ENCODE measurements at regions not wholly inside any gene's neighbourhood (a gene's known extent, or its start where the extent isn't known, plus 50 kb on each side); places are given as distances from the start of the nearest gene placed in this dataset.

DNA sequence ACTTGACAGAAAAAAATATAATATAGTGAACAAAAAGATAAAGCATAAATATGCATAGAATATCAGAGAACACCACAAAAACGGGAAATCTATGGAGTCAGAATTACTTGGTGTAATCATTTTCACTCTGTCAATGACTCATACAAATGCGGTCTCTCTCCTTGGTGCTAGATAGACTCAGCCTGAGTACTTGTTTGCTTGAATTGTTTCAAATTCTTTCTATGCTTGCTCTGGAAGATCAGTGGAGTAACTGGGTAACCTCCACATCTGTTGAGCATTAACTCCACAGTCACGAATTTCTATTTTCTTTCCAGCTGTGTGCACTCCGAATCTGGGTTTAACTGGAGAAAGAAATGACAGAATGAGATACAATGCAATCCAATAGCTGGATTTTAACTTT, 760.4 kb downstream of the ZPLD1 start:
- no peaks in the 10 kb centered on the region for H3K9me3 Mint-ChIP-seq (ENCODE audit: unreplicated experiment)
- Histone ChIP-seq H3K9me3 (no peaks in the 10 kb centered on the region), H3K4me1 (no peaks in the 10 kb centered on the region), H3K4me3 (ENCODE audit: low read depth, low read length) (no peak overlapping the region), H3K36me3 (ENCODE audit: control insufficient read depth, insufficient read depth, low read length) (no peaks in the 10 kb centered on the region), H3K27me3 (replicated peaks; ENCODE audit: control insufficient read depth, insufficient read depth, low read length) (no peaks in the 10 kb centered on the region)
- no peak overlapping the region for H3K27ac Mint-ChIP-seq (ENCODE audit: unreplicated experiment)
- BruUV-seq (replicated peaks), result no TSS peak
- H3K36me3 Mint-ChIP-seq (ENCODE audit: insufficient read depth, unreplicated experiment), result no peaks in the 10 kb centered on the region
- ChIA-PET CTCF (no interaction called here), POLR2A (no interaction called here)
- no peak overlapping the region for H3K4me3 Mint-ChIP-seq (ENCODE audit: unreplicated experiment)
- TF ChIP-seq, protein P1, sequence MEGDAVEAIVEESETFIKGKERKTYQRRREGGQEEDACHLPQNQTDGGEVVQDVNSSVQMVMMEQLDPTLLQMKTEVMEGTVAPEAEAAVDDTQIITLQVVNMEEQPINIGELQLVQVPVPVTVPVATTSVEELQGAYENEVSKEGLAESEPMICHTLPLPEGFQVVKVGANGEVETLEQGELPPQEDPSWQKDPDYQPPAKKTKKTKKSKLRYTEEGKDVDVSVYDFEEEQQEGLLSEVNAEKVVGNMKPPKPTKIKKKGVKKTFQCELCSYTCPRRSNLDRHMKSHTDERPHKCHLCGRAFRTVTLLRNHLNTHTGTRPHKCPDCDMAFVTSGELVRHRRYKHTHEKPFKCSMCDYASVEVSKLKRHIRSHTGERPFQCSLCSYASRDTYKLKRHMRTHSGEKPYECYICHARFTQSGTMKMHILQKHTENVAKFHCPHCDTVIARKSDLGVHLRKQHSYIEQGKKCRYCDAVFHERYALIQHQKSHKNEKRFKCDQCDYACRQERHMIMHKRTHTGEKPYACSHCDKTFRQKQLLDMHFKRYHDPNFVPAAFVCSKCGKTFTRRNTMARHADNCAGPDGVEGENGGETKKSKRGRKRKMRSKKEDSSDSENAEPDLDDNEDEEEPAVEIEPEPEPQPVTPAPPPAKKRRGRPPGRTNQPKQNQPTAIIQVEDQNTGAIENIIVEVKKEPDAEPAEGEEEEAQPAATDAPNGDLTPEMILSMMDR (IDR thresholded peaks at IDR 0.05; ENCODE audit: insufficient read depth in 1 of 2, low read depth in 1 of 2, low read length in 1 of 2, severe bottlenecking in 1 of 2, unreplicated experiment in 1 of 2), result no peak
- DNase-seq, result no peak
- intact Hi-C loops (cut with micrococcal nuclease; ENCODE audit: unreplicated experiment), result no loop called here
- H3K4me1 Mint-ChIP-seq (ENCODE audit: low read depth, unreplicated experiment), result no peaks in the 10 kb centered on the region
- no peaks in the 10 kb centered on the region for H3K27me3 Mint-ChIP-seq (ENCODE audit: insufficient read depth, unreplicated experiment)

DNA sequence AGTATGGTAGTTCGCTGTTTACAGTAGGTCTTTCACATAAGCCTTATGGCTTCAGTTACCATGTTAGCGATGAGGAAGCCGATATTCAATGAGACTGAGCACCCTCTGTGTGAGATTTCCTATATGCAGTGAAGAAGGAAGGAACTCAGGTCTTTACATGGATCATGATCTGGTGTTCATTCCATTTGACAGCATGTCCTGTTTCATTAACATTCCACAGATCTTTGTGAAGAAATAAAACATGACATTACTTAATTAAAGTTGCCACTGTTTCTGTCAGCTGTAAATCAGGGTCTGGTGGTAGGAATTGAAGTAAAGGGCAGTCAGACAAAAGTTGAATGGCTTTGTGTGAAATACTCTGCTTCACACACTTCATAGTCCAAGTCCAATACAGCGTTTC, 768.6 kb downstream of the ZPLD1 start:
- no peak for DNase-seq
- Histone ChIP-seq H3K27me3 (replicated peaks; ENCODE audit: control insufficient read depth, insufficient read depth, low read length) (no peaks in the 10 kb centered on the region), H3K36me3 (ENCODE audit: control insufficient read depth, insufficient read depth, low read length) (no peaks in the 10 kb centered on the region), H3K9me3 (no peaks in the 10 kb centered on the region), H3K4me1 (no peaks in the 10 kb centered on the region), H3K4me3 (ENCODE audit: low read depth, low read length) (no peak overlapping the region)
- ChIA-PET POLR2A (no interaction called here), CTCF (no interaction called here)
- TF ChIP-seq, protein P1 (IDR thresholded peaks at IDR 0.05; ENCODE audit: insufficient read depth in 1 of 2, low read depth in 1 of 2, low read length in 1 of 2, severe bottlenecking in 1 of 2, unreplicated experiment in 1 of 2), result no peak
- BruUV-seq (replicated peaks), result no TSS peak
- Mint-ChIP-seq H3K4me1 (ENCODE audit: low read depth, unreplicated experiment) (no peaks in the 10 kb centered on the region), H3K36me3 (ENCODE audit: insufficient read depth, unreplicated experiment) (no peaks in the 10 kb centered on the region), H3K27me3 (ENCODE audit: insufficient read depth, unreplicated experiment) (peaks cover 5% of the 10 kb centered on the region), H3K4me3 (ENCODE audit: unreplicated experiment) (no peak overlapping the region), H3K27ac (ENCODE audit: unreplicated experiment) (no peak overlapping the region), H3K9me3 (ENCODE audit: unreplicated experiment) (no peaks in the 10 kb centered on the region)
- intact Hi-C loops (cut with micrococcal nuclease; ENCODE audit: unreplicated experiment), result no loop called here

DNA sequence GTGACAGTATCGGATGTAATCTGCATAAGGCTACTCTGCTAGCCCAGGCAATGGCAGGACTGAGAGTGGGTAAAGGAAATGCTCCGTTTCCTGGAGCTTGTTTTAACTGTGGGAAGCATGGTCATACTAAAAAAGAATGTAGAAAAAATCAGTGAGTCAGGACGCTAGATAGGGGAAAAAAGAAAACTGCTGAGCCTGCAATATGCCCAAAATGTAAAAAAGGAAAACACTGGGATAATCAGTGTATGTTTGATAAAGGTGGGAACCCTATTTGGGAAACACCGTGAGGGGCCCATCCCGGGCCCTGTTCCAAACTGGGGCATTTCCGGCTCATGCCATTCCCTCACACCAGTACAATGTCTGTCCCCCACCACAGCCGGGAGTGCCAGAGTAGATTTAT, 775.8 kb downstream of the ZPLD1 start:
- CTCF ChIA-PET, result no interaction called here
- DNase-seq, result no peak
- no peak overlapping the region for H3K27ac Mint-ChIP-seq (ENCODE audit: unreplicated experiment)
- H3K4me3 Mint-ChIP-seq (ENCODE audit: unreplicated experiment), result no peak overlapping the region
- Histone ChIP-seq H3K9me3 (no peaks in the 10 kb centered on the region), H3K27me3 (replicated peaks; ENCODE audit: control insufficient read depth, insufficient read depth, low read length) (no peaks in the 10 kb centered on the region), H3K4me1 (no peaks in the 10 kb centered on the region), H3K36me3 (ENCODE audit: control insufficient read depth, insufficient read depth, low read length) (no peaks in the 10 kb centered on the region), H3K4me3 (ENCODE audit: low read depth, low read length) (no peak overlapping the region)
- no TSS peak for BruUV-seq (replicated peaks)
- no peaks in the 10 kb centered on the region for H3K27me3 Mint-ChIP-seq (ENCODE audit: insufficient read depth, unreplicated experiment)
- TF ChIP-seq, protein P1 (IDR thresholded peaks at IDR 0.05; ENCODE audit: insufficient read depth in 1 of 2, low read depth in 1 of 2, low read length in 1 of 2, severe bottlenecking in 1 of 2, unreplicated experiment in 1 of 2), result no peak
- H3K36me3 Mint-ChIP-seq (ENCODE audit: insufficient read depth, unreplicated experiment), result no peaks in the 10 kb centered on the region
- intact Hi-C loops (cut with micrococcal nuclease; ENCODE audit: unreplicated experiment), result no loop called here
- POLR2A ChIA-PET, result no interaction called here
- no peaks in the 10 kb centered on the region for H3K9me3 Mint-ChIP-seq (ENCODE audit: unreplicated experiment)
- H3K4me1 Mint-ChIP-seq (ENCODE audit: low read depth, unreplicated experiment), result no peaks in the 10 kb centered on the region

Measured in Caco-2 (cell line).